K562 (cell line): ENCODE measurements at regions not wholly inside any gene's neighbourhood (a gene's known extent, or its start where the extent isn't known, plus 50 kb on each side); places are given as distances from the start of the nearest gene placed in this dataset.

Source experiments
- ATAC-seq: fragments of 200-7000 bp; cut with Tn5 transposase; 3 replicates; pipeline ENCODE4 v1.9.1; 2020; ENCODE audit warnings: moderate library complexity
- BruUV-seq: library from RNA; stranded (reverse); fragments of 400-500 nt; replicated peaks from 2 replicates; lab custom pipeline; 2021; lab: Mats Ljungman, UMichigan
- CTCF ChIA-PET: fragments of 300-600 bp; formaldehyde crosslinking; extraction: SDS; loops from one replicate; lab custom pipeline; 2021; ENCODE audit warnings: low intra/inter-chr PET ratio; lab: Yijun Ruan, JAX
- POLR2A ChIA-PET: fragments of 300-600, 350-650 bp; sonication (Branson Sonifier 250); formaldehyde crosslinking; extraction: SDS; loops from one replicate; lab custom pipeline; 2021; ENCODE audit warnings: antibody characterized with exemption, inconsistent platforms; lab: Yijun Ruan, JAX
- DNase-seq, 4 experiments: peaks; one replicate each; pipeline versions ENCODE4 v3.0.0 to v3.0.0-alpha.2; 2011 to 2018; ENCODE audit warnings: low spot score in 3 of 4, mixed read lengths in 3 of 4; ENCODE audit errors: extremely low read depth in 1 of 4
- FAIRE-seq: peaks from 2 replicates; lab custom pipeline; 2011; peaks lifted over from hg19 to GRCh38; lab: Jason Lieb, UNC
- H2AFZ ChIP-seq: 2 replicates; pipeline ENCODE4 v1.6.0; 2011; ENCODE audit warnings: low read depth, low read length, control low read depth, inconsistent platforms
- H3K27ac ChIP-seq: fragments of 200-600 bp; 3 replicates; pipeline ENCODE4 v1.8.0; 2011; ENCODE audit warnings: low read depth, mild to moderate bottlenecking, control low read depth, inconsistent platforms, low read length, moderate library complexity, mixed read lengths; ENCODE audit errors: extremely low read depth
- H3K27me3 ChIP-seq, 2 experiments: fragments of 300-600 bp in 1 of 2; 2 replicates in 1 of 2; 3 replicates in 1 of 2; pipeline versions ENCODE4 v1.6.0 to v1.8.0; 2011; ENCODE audit warnings: inconsistent platforms in 2 of 2, low read length in 2 of 2, mild to moderate bottlenecking in 1 of 2, mixed read lengths in 1 of 2, moderate library complexity in 1 of 2; ENCODE audit not compliant: control insufficient read depth in 2 of 2, insufficient read depth in 2 of 2
- H3K36me3 ChIP-seq: fragments of 300-600 bp; 3 replicates; pipeline ENCODE4 v1.8.0; 2011; ENCODE audit warnings: mild to moderate bottlenecking, low read length, inconsistent platforms; ENCODE audit not compliant: control insufficient read depth, insufficient read depth
- H3K4me1 ChIP-seq, 2 experiments: fragments of 200-600 bp in 1 of 2; replicated peaks in 1 of 2; 2 replicates in 1 of 2; 3 replicates in 1 of 2; pipeline versions ENCODE4 v1.5.1 to v1.8.0; 2011; ENCODE audit warnings: inconsistent platforms in 2 of 2, low read length in 2 of 2, mild to moderate bottlenecking in 1 of 2, mixed read lengths in 1 of 2, moderate library complexity in 1 of 2; ENCODE audit not compliant: control insufficient read depth in 2 of 2, insufficient read depth in 2 of 2
- H3K4me2 ChIP-seq: 2 replicates; pipeline ENCODE4 v1.6.1; 2011; ENCODE audit warnings: low read length, control low read depth, inconsistent platforms, mixed read lengths; ENCODE audit not compliant: insufficient read depth
- H3K4me3 ChIP-seq: fragments of 200-600 bp; sonication (generic), shearing (Covaris generic); 2 replicates; pipeline ENCODE4 v1.5.1; 2016; ENCODE audit warnings: control low read depth, inconsistent platforms
- H3K79me2 ChIP-seq: fragments of 200-600 bp; 3 replicates; pipeline ENCODE4 v1.8.0; 2011; ENCODE audit warnings: low read length, inconsistent platforms; ENCODE audit not compliant: control insufficient read depth, insufficient read depth
- H3K9ac ChIP-seq, 2 experiments: 2 replicates each; pipeline versions ENCODE4 v1.6.0 to v1.6.1; 2011; ENCODE audit warnings: low read depth in 2 of 2, low read length in 2 of 2, control low read depth in 1 of 2, inconsistent platforms in 1 of 2, mild to moderate bottlenecking in 1 of 2, mixed read lengths in 1 of 2; ENCODE audit not compliant: insufficient read depth in 1 of 2
- H3K9me1 ChIP-seq: one replicate; pipeline ENCODE4 v1.6.0; 2011; ENCODE audit warnings: inconsistent platforms, mild to moderate bottlenecking, low read length, moderate library complexity; ENCODE audit not compliant: control insufficient read depth, insufficient read depth
- H3K9me3 ChIP-seq: replicated peaks from 2 replicates; pipeline ENCODE4 v1.5.1; 2011; ENCODE audit warnings: low read depth, low read length, inconsistent platforms; ENCODE audit not compliant: control insufficient read depth, insufficient read depth
- H4K20me1 ChIP-seq: replicated peaks from 2 replicates; pipeline ENCODE4 v1.6.1; 2011; ENCODE audit warnings: low read length, inconsistent platforms, mixed read lengths; ENCODE audit not compliant: control insufficient read depth, insufficient read depth
- FOXP1 ChIP-seq: sonication (generic); formaldehyde crosslinking; IDR thresholded peaks from 2 replicates; pipeline ENCODE4 v1.8.0; 2022; ENCODE audit warnings: mild to moderate bottlenecking, missing genetic modification reagents
- GABPA ChIP-seq: fragments of 200-800 bp; sonication (Bioruptor generic); conservative IDR thresholded peaks from 2 replicates; pipeline ENCODE4 v1.6.1; 2016; ENCODE audit warnings: low read depth, missing genetic modification characterization, missing compliant biosample characterization
- GTF3C2 ChIP-seq: IDR thresholded peaks from 3 replicates; pipeline ENCODE4 v1.6.1; 2011; ENCODE audit warnings: borderline replicate concordance, mild to moderate bottlenecking, moderate library complexity; ENCODE audit not compliant: insufficient read length; ENCODE audit errors: extremely low read depth
- NR2C2 ChIP-seq, 2 experiments: fragments of 200-800 bp in 1 of 2; sonication (Bioruptor generic) in 1 of 2; sonication (generic) in 1 of 2; formaldehyde crosslinking in 1 of 2; IDR thresholded peaks; 2 replicates each; pipeline versions ENCODE4 v1.6.1 to v1.8.0; 2016 to 2022; ENCODE audit warnings: mild to moderate bottlenecking in 1 of 2, missing compliant biosample characterization in 1 of 2, missing genetic modification characterization in 1 of 2, missing genetic modification reagents in 1 of 2
- PHB ChIP-seq: fragments of 250-450 bp; sonication (Bioruptor Pico); IDR thresholded peaks from 2 replicates; pipeline ENCODE4 v1.5.0; 2021
- SMAD3 ChIP-seq: fragments of 450-650 bp; formaldehyde crosslinking; conservative IDR thresholded peaks from 2 replicates; pipeline ENCODE4 v1.4.0; 2020; ENCODE audit warnings: mild to moderate bottlenecking
- TAF9B ChIP-seq: fragments of 450-650 bp; IDR thresholded peaks from 2 replicates; pipeline ENCODE4 v1.6.1; 2018; ENCODE audit warnings: mild to moderate bottlenecking; ENCODE audit not compliant: partially characterized antibody
- ZFP1 ChIP-seq: fragments of 450-650 bp; formaldehyde crosslinking; IDR thresholded peaks from 2 replicates; pipeline ENCODE4 v1.4.0; 2020; ENCODE audit warnings: mild to moderate bottlenecking, mixed read lengths
- ZNF143 ChIP-seq: sonication (generic); formaldehyde crosslinking; IDR thresholded peaks from 2 replicates; pipeline ENCODE4 v1.9.0; 2022; ENCODE audit warnings: mild to moderate bottlenecking, missing genetic modification reagents
- WGBS: fragments of 100-300 bp; shearing (Covaris generic); methylation state at CpG from one replicate; pipeline ENCODE4 v1.1.6; 2016; ENCODE audit warnings: low coverage, mixed read lengths; ENCODE audit not compliant: insufficient coverage; ENCODE audit errors: missing lambda C conversion rate; 5-methylcytosine and 5-hydroxymethylcytosine counted together
- in situ Hi-C: fragments of 300-500 bp; cut with MboI; formaldehyde crosslinking; loops from 4 replicates; pipeline ENCODE4 v1.15.0; 2018; ENCODE audit warnings: inconsistent platforms, mixed read lengths
- intact Hi-C: fragments of 100-400 bp; cut with micrococcal nuclease; formaldehyde crosslinking; loops from 2 replicates; pipeline ENCODE4 v1.14.2; 2022
- TF ChIP-seq, protein P1 (sequence below), 2 experiments: fragments of 450-650 bp; IDR thresholded peaks; 2 replicates each; pipeline ENCODE4 v1.6.1; 2016; ENCODE audit warnings: mild to moderate bottlenecking in 2 of 2, borderline replicate concordance in 1 of 2, low read depth in 1 of 2, moderate library complexity in 1 of 2

DNA sequence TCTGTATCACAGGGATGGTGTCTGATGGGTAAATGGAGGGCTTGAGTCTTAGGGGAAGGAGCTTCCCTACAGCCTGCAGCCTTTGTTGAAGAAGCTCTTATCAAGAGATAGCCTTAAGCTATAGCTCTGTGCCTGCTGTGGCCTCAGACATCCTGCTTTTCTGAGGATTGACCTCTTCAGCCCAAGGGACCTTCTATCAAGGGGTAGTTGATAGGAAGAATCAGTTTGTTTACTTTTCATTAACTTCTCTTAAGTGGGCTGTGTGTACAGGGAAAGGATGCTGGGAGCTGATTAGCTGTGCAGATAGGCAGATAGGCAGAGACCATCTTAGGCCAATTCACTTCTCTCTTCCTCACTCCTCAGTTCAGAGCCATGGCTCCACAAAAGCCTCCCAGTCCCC, 151.8 kb upstream of the CADM1 start (continued):
- TF ChIP-seq GTF3C2, result no peak
- TF ChIP-seq ZNF143 (CRISPR knock-in tag), result no peak
- TF ChIP-seq NR2C2 (CRISPR knock-in tag; IDR thresholded peaks at IDR 0.05), result no peak
- TF ChIP-seq NR2C2 (tag; IDR thresholded peaks at IDR 0.05), result no peak

DNA sequence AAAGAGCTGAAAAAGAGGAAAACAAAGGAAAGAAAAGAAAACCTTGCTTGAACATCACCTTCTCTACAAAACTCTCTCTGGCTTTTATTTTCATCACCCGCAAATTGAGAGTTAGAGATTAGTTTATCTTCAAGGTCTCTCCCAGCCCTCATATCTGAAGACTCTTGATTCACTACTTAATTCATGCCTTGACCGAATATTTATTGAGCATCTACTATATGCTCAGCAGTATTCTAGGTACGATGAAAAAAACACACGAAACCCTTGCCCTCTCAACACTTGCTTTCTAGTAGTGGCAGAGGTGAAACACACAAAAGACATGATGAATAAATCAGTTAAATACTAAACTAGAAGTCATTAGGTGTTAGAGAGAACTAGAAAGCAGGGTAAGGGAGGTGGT, 150.6 kb upstream of the CADM1 start:
- H3K9me3 ChIP-seq, result no peaks in the 10 kb centered on the region
- H4K20me1 ChIP-seq, result peaks cover 3% of the 10 kb centered on the region; the same call in 1 of the 2 replicates
- POLR2A ChIA-PET, result interaction anchor here (0.5 to 0.9 kb wide), 2 partner anchors 14 to 33 kb away, joined by 3 to 4 read pairs; no protein-coding TSS in a partner anchor
- in situ Hi-C loops, result no loop called here
- H3K9ac ChIP-seq, result no peak overlapping the region
- no peak overlapping the region for H2AFZ ChIP-seq
- no peaks in the 10 kb centered on the region for H3K9me1 ChIP-seq
- BruUV-seq, result no TSS peak
- FAIRE-seq, result no peak
- WGBS, result 0% methylated on average over 4 of the region's 4 CpGs
- intact Hi-C loops, result no loop called here
- H3K4me3 ChIP-seq, result no peak overlapping the region
- CTCF ChIA-PET, result no interaction called here
- H3K79me2 ChIP-seq, result no peaks in the 10 kb centered on the region
- H3K36me3 ChIP-seq, result no peaks in the 10 kb centered on the region
- no peak for ATAC-seq
- peaks cover 6 to 19% of the 10 kb centered on the region in 2 experiments; a peak in 3 of 5 replicates for H3K27me3 ChIP-seq
- DNase-seq, result no peak
- H3K4me2 ChIP-seq, result no peak overlapping the region
- H3K4me1 ChIP-seq, result peaks cover 0 to 6% of the 10 kb centered on the region in 2 experiments; a peak in 2 of 5 replicates
- H3K27ac ChIP-seq, result no peak overlapping the region
- no peak for TF ChIP-seq SMAD3 (CRISPR knock-in tag)
- TF ChIP-seq GABPA, result no peak
- TF ChIP-seq ZFP1 (CRISPR knock-in tag), result no peak
- TF ChIP-seq FOXP1 (CRISPR knock-in tag), result no peak
- no peak for TF ChIP-seq PHB
- TF ChIP-seq, protein P1, sequence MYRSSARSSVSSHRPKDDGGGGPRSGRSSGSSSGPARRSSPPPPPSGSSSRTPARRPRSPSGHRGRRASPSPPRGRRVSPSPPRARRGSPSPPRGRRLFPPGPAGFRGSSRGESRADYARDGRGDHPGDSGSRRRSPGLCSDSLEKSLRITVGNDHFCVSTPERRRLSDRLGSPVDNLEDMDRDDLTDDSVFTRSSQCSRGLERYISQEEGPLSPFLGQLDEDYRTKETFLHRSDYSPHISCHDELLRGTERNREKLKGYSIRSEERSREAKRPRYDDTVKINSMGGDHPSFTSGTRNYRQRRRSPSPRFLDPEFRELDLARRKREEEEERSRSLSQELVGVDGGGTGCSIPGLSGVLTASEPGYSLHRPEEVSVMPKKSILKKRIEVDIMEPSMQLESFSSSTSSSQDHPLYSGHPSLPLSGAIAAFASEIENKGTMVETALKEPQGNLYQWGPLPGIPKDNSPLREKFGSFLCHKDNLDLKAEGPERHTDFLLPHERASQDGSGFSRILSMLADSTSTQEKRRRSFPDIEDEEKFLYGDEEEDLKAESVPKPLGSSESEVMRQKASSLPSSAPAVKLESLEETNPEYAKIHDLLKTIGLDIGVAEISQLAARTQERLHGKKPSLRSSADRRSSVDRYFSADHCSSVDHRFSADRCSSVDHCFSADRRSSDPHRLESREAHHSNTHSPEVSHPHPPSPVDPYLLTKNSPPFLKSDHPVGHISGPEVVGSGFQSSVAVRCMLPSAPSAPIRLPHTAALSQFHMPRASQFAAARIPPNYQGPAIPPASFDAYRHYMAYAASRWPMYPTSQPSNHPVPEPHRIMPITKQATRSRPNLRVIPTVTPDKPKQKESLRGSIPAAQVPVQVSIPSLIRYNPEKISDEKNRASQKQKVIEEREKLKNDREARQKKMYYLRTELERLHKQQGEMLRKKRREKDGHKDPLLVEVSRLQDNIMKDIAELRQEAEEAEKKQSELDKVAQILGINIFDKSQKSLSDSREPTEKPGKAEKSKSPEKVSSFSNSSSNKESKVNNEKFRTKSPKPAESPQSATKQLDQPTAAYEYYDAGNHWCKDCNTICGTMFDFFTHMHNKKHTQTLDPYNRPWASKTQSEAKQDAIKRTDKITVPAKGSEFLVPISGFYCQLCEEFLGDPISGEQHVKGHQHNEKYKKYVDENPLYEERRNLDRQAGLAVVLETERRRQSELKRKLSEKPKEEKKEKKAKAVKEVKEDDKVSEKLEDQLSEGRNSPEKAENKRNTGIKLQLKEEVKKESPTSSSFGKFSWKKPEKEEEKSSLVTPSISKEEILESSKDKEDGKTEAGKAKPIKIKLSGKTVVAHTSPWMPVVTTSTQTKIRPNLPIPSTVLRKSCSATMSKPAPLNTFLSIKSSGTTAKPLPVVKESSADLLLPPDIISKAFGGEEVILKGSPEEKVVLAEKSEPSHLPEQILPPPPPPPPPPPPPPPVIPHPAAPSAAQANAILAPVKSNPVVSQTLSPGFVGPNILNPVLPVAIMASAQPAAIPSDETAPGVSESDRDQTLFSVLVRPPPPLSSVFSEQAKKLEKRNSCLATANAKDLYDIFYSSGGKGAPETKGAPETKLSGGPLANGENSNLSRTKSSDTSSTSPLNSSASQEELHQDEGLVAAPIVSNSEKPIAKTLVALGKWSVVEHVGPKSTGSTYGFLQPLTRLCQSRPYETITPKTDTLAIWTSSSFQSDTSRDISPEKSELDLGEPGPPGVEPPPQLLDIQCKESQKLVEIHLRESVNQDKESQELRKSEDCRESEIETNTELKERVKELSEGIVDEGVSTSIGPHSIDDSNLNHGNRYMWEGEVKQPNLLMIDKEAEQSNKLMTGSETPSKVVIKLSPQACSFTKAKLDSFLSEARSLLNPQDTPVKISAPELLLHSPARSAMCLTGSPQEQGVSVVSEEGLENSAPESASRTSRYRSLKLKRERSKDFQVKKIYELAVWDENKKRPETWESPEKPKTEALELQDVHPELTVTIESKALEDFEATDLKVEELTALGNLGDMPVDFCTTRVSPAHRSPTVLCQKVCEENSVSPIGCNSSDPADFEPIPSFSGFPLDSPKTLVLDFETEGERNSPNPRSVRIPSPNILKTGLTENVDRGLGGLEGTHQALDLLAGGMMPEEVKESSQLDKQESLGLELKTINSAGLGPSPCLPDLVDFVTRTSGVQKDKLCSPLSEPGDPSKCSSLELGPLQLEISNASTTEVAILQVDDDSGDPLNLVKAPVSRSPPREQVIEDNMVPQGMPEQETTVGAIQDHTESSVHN (IDR thresholded peaks at IDR 0.05; ENCODE audit: borderline replicate concordance in 1 of 2, low read depth in 1 of 2), result no peak
- TF ChIP-seq TAF9B, result no peak
